ENCODE measurements at regions not wholly inside any gene's neighbourhood (a gene's known extent, or its start where the extent isn't known, plus 50 kb on each side); places are given as distances from the start of the nearest gene placed in this dataset.
"Not testable (repeated sequence)": the region's sequence is repeated elsewhere in the genome, so short reads cannot be mapped to it uniquely, and the experiment has no call there.

DNA sequence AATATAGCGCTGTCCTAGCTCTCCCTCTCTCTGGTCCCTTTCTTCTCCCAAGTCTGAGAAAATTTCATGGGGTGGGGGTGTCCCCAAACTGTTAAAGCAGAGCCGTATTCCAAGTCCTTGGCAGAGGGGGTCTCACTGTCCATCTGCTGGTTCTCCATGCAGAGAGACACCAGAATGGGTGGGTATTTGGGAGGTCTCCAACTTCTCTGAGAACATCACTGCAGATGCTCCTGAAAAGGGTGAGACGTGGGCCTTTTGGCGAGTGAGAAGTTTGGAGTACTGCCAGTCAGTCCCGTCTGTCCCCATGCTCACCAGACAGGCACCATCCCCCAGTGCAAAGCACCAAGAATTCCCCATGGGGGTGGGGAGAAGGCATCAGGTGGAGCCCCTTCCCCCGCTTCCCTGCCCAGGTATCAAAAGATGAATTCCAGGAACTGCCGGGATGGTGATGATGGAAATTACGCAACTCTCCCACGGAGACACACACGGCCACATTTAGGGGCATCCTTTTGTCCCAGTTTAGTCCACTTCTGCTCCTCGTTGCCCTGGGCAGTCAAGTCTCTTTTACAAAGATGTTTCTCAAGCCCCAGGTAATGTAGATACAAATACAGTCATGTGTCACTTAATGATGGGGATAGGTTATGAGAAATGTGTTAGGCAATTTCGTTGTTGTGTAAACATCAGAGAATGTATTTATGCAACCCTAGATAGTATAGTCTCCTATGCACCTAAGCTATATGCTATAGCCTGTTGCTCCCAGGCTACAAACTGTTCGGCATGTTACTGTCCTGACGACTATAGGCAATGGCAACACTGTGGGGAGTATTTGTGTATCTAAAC is 73.4 kb upstream of the SRSF6 start:
- H3K79me1 ChIP-seq (replicated peaks; ENCODE audit: low read length, poor library complexity, severe bottlenecking) = no peaks in the 10 kb centered on the region
- H3K18ac ChIP-seq (ENCODE audit: low read depth in 1 of 2, low read length in 2 of 2) = no peak overlapping the region
- H2BK12ac ChIP-seq (ENCODE audit: low read length in 2 of 2) = no peak overlapping the region
- no peak overlapping the region for H4K8ac ChIP-seq (ENCODE audit: low read length)
- H3K4me3 ChIP-seq (ENCODE audit: insufficient read depth in 1 of 2, low read depth in 1 of 2, low read length in 2 of 2) = peak overlapping the region in 1 of 2 experiments; percentile 20
- H3K27ac ChIP-seq (ENCODE audit: low read length, poor library complexity, severe bottlenecking) = no peak overlapping the region
- H2AK5ac ChIP-seq (ENCODE audit: low read length, severe bottlenecking) = no peak overlapping the region
- no peak overlapping the region for H3K14ac ChIP-seq (ENCODE audit: low read length in 2 of 2)
- no peak overlapping the region for H3K4me2 ChIP-seq (ENCODE audit: low read length, poor library complexity, severe bottlenecking)
- H2AFZ ChIP-seq (ENCODE audit: low read depth, low read length) = no peak overlapping the region
- no peak overlapping the region for H4K91ac ChIP-seq (ENCODE audit: low read length)
- no peaks in the 10 kb centered on the region for H3K36me3 ChIP-seq (ENCODE audit: control insufficient read depth in 1 of 2, insufficient read depth in 2 of 2, low read depth in 1 of 2, low read length in 2 of 2)
- H3K23ac ChIP-seq (ENCODE audit: low read length in 2 of 2) = no peak overlapping the region
- H3K9ac ChIP-seq (ENCODE audit: low read length) = peak overlapping the region; percentile 48
- no peak overlapping the region for H2BK15ac ChIP-seq (ENCODE audit: low read depth, poor library complexity, severe bottlenecking)
- H3K27me3 ChIP-seq (ENCODE audit: control insufficient read depth in 1 of 2, insufficient read depth in 1 of 2, low read length in 2 of 2) = no peaks in the 10 kb centered on the region
- H2BK120ac ChIP-seq (ENCODE audit: low read depth, low read length) = no peak overlapping the region
- no peak overlapping the region for H2BK5ac ChIP-seq (ENCODE audit: low read depth, low read length, poor library complexity, severe bottlenecking)
- H3K4ac ChIP-seq (ENCODE audit: low read depth in 1 of 2, low read length in 2 of 2) = no peak overlapping the region
- H3K4me1 ChIP-seq (ENCODE audit: control insufficient read depth, insufficient read depth, low read depth, low read length) = no peaks in the 10 kb centered on the region
- no peaks in the 10 kb centered on the region for H3K9me3 ChIP-seq (ENCODE audit: control insufficient read depth, low read length)
- 83% methylated on average over 7 of the region's 14 CpGs for WGBS
- DNase-seq = no peak

DNA sequence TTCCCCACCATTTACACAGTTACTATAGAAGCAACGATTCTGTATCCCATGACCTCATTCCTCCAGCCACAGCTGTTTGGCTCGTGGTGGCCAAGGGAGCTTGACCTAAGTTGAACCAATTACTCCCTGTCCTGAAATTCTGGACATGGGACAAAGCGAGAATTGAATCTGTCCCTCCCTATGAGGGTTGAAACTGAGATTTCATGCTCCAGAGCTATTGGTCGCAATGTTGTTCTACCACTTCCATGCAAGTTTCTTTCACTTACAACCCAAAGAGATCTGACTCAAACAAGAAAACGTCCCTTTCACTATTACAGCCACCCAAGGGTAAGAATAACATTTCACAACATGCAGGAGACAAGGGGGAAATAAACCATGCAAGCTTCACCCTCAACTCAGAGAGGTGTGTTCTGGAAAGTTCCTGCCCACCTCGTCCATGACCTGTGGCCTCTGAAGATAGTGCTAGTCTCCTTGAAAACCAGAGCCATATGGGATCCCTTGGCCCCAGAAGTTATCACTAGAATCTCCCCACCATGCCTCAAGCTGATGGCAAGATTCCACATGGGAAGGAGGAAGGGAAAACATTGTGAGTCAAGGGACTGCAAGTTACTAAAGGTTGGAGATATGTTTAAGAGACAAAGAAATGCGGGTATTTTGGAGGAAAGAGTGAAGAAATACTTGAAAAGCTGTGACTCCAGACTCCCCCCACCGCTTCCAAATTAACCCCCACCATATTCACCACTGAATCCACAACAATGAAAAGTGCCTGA is 74.5 kb upstream of the SRSF6 start:
- no peaks in the 10 kb centered on the region for H3K27me3 ChIP-seq (ENCODE audit: control insufficient read depth in 1 of 2, insufficient read depth in 1 of 2, low read length in 2 of 2)
- H4K8ac ChIP-seq (ENCODE audit: low read length) = no peak overlapping the region
- DNase-seq = no peak
- no peaks in the 10 kb centered on the region for H3K9me3 ChIP-seq (ENCODE audit: control insufficient read depth, low read length)
- peak overlapping the region; percentile 48 for H3K9ac ChIP-seq (ENCODE audit: low read length)
- H2BK12ac ChIP-seq (ENCODE audit: low read length in 2 of 2) = no peak overlapping the region
- H3K36me3 ChIP-seq (ENCODE audit: control insufficient read depth in 1 of 2, insufficient read depth in 2 of 2, low read depth in 1 of 2, low read length in 2 of 2) = no peaks in the 10 kb centered on the region
- H2BK120ac ChIP-seq (ENCODE audit: low read depth, low read length) = no peak overlapping the region
- no peak overlapping the region for H2BK5ac ChIP-seq (ENCODE audit: low read depth, low read length, poor library complexity, severe bottlenecking)
- H3K79me1 ChIP-seq (replicated peaks; ENCODE audit: low read length, poor library complexity, severe bottlenecking) = no peaks in the 10 kb centered on the region
- H4K91ac ChIP-seq (ENCODE audit: low read length) = no peak overlapping the region
- H3K27ac ChIP-seq (ENCODE audit: low read length, poor library complexity, severe bottlenecking) = no peak overlapping the region
- H2AFZ ChIP-seq (ENCODE audit: low read depth, low read length) = no peak overlapping the region
- H3K4ac ChIP-seq (ENCODE audit: low read depth in 1 of 2, low read length in 2 of 2) = no peak overlapping the region
- no peaks in the 10 kb centered on the region for H3K4me1 ChIP-seq (ENCODE audit: control insufficient read depth, insufficient read depth, low read depth, low read length)
- no peak overlapping the region for H2BK15ac ChIP-seq (ENCODE audit: low read depth, poor library complexity, severe bottlenecking)
- no peak overlapping the region for H3K4me2 ChIP-seq (ENCODE audit: low read length, poor library complexity, severe bottlenecking)
- no peak overlapping the region for H3K14ac ChIP-seq (ENCODE audit: low read length in 2 of 2)
- no peak overlapping the region for H3K23ac ChIP-seq (ENCODE audit: low read length in 2 of 2)
- H2AK5ac ChIP-seq (ENCODE audit: low read length, severe bottlenecking) = no peak overlapping the region
- H3K18ac ChIP-seq (ENCODE audit: low read depth in 1 of 2, low read length in 2 of 2) = no peak overlapping the region
- H3K4me3 ChIP-seq (ENCODE audit: insufficient read depth in 1 of 2, low read depth in 1 of 2, low read length in 2 of 2) = peak overlapping the region in 1 of 2 experiments; percentile 34
- WGBS = 44% methylated on average over 6 of the region's 8 CpGs

DNA sequence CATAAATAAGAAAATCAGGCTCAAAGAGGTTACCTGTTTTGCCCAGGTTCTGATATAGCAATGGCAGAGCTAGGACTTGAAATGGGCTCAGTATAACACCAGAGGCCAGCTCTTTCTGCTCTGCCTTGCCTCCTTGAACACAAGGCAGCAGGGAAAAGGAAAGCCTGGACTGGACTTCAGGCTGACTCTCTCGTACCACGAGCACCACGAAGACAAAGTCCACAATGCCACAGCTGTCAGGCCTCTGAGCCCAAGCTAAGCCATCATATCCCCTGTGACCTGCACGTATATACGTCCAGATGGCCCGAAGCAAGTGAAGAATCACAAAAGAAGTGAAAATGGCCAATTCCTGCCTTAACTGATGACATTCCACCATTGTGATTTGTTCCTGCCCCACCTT is 75.6 kb upstream of the SRSF6 start:
- H3K4me1 ChIP-seq (ENCODE audit: control insufficient read depth, insufficient read depth, low read depth, low read length); H3K27ac ChIP-seq (ENCODE audit: low read length, poor library complexity, severe bottlenecking); H2BK5ac ChIP-seq (ENCODE audit: low read depth, low read length, poor library complexity, severe bottlenecking); H3K4me3 ChIP-seq (ENCODE audit: insufficient read depth in 1 of 2, low read depth in 1 of 2, low read length in 2 of 2); H3K14ac ChIP-seq (ENCODE audit: low read length in 2 of 2); H2BK15ac ChIP-seq (ENCODE audit: low read depth, poor library complexity, severe bottlenecking); H3K18ac ChIP-seq (ENCODE audit: low read depth in 1 of 2, low read length in 2 of 2); H2BK12ac ChIP-seq (ENCODE audit: low read length in 2 of 2); H3K23ac ChIP-seq (ENCODE audit: low read length in 2 of 2); H2AK5ac ChIP-seq (ENCODE audit: low read length, severe bottlenecking); H3K4me2 ChIP-seq (ENCODE audit: low read length, poor library complexity, severe bottlenecking); DNase-seq; H4K91ac ChIP-seq (ENCODE audit: low read length); H3K27me3 ChIP-seq (ENCODE audit: control insufficient read depth in 1 of 2, insufficient read depth in 1 of 2, low read length in 2 of 2); H2BK120ac ChIP-seq (ENCODE audit: low read depth, low read length); H2AFZ ChIP-seq (ENCODE audit: low read depth, low read length); H3K36me3 ChIP-seq (ENCODE audit: control insufficient read depth in 1 of 2, insufficient read depth in 2 of 2, low read depth in 1 of 2, low read length in 2 of 2); H3K9ac ChIP-seq (ENCODE audit: low read length); H3K4ac ChIP-seq (ENCODE audit: low read depth in 1 of 2, low read length in 2 of 2); H3K9me3 ChIP-seq (ENCODE audit: control insufficient read depth, low read length); H3K79me1 ChIP-seq (replicated peaks; ENCODE audit: low read length, poor library complexity, severe bottlenecking); H4K8ac ChIP-seq (ENCODE audit: low read length): not testable (repeated sequence)
- 57% methylated on average over 6 of the region's 6 CpGs for WGBS

DNA sequence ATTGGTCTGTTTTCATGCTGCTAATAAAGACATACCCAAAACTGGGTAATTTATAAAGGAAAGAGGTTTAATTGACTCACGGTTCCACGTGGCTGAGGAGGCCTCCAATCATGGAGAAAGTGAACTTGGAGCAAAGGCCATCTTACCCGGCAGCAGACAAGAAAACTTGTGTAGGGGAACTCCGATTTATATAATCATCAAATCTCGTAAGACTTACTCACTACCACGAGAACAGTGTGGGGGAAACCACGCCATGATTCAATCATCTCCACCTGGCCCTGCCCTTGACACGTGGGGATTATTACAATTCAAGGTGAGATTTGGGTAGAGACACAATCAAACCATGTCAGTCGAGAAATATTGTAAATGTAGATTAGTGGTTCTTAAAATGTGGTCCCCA is 76.2 kb upstream of the SRSF6 start:
- not testable (repeated sequence) for H4K8ac ChIP-seq (ENCODE audit: low read length); H3K4me3 ChIP-seq (ENCODE audit: insufficient read depth in 1 of 2, low read depth in 1 of 2, low read length in 2 of 2); H3K4me1 ChIP-seq (ENCODE audit: control insufficient read depth, insufficient read depth, low read depth, low read length); DNase-seq; H2BK120ac ChIP-seq (ENCODE audit: low read depth, low read length); H3K18ac ChIP-seq (ENCODE audit: low read depth in 1 of 2, low read length in 2 of 2); H2AK5ac ChIP-seq (ENCODE audit: low read length, severe bottlenecking); H3K79me1 ChIP-seq (replicated peaks; ENCODE audit: low read length, poor library complexity, severe bottlenecking); H2BK15ac ChIP-seq (ENCODE audit: low read depth, poor library complexity, severe bottlenecking); H3K23ac ChIP-seq (ENCODE audit: low read length in 2 of 2); H3K14ac ChIP-seq (ENCODE audit: low read length in 2 of 2); H3K36me3 ChIP-seq (ENCODE audit: control insufficient read depth in 1 of 2, insufficient read depth in 2 of 2, low read depth in 1 of 2, low read length in 2 of 2); H4K91ac ChIP-seq (ENCODE audit: low read length); H3K27ac ChIP-seq (ENCODE audit: low read length, poor library complexity, severe bottlenecking); H3K4me2 ChIP-seq (ENCODE audit: low read length, poor library complexity, severe bottlenecking); H3K9ac ChIP-seq (ENCODE audit: low read length); H2AFZ ChIP-seq (ENCODE audit: low read depth, low read length); H2BK5ac ChIP-seq (ENCODE audit: low read depth, low read length, poor library complexity, severe bottlenecking); H3K27me3 ChIP-seq (ENCODE audit: control insufficient read depth in 1 of 2, insufficient read depth in 1 of 2, low read length in 2 of 2); H2BK12ac ChIP-seq (ENCODE audit: low read length in 2 of 2); H3K9me3 ChIP-seq (ENCODE audit: control insufficient read depth, low read length); H3K4ac ChIP-seq (ENCODE audit: low read depth in 1 of 2, low read length in 2 of 2)
- 50% methylated on average over 7 of the region's 9 CpGs for WGBS
